KMS-11 (cell line): ENCODE measurements at regions not wholly inside any gene's neighbourhood (a gene's known extent, or its start where the extent isn't known, plus 50 kb on each side); places are given as distances from the start of the nearest gene placed in this dataset.

ENCODE experiments used
- H2AFZ ChIP-seq: fragments of 200-600 bp; sonication (generic); 2 replicates; pipeline ENCODE4 v1.6.1; 2016; ENCODE audit warnings: antibody characterized with exemption, mixed run types, low read depth
- H3K27ac ChIP-seq: fragments of 200-600 bp; sonication (generic); 2 replicates; pipeline ENCODE4 v1.6.1; 2016; ENCODE audit warnings: mild to moderate bottlenecking, mixed run types
- H3K27me3 ChIP-seq: fragments of 200-600 bp; sonication (generic); 2 replicates; pipeline ENCODE4 v1.6.1; 2017; ENCODE audit warnings: mild to moderate bottlenecking, low read depth, mixed run types, moderate library complexity; ENCODE audit not compliant: insufficient read depth
- H3K36me3 ChIP-seq: fragments of 200-600 bp; sonication (generic); 2 replicates; pipeline ENCODE4 v1.6.1; 2017; ENCODE audit warnings: mild to moderate bottlenecking, mixed run types; ENCODE audit not compliant: insufficient read depth
- H3K4me1 ChIP-seq: fragments of 200-600 bp; sonication (generic); 2 replicates; pipeline ENCODE4 v1.6.1; 2016; ENCODE audit warnings: mild to moderate bottlenecking, low read depth, mixed run types; ENCODE audit not compliant: poor library complexity, severe bottlenecking
- H3K4me2 ChIP-seq: fragments of 200-600 bp; sonication (generic); 2 replicates; pipeline ENCODE4 v1.7.0; 2016; ENCODE audit warnings: mild to moderate bottlenecking, mixed run types
- H3K4me3 ChIP-seq: fragments of 200-600 bp; sonication (generic); IDR thresholded peaks from 2 replicates; pipeline ENCODE4 v1.6.1; 2017; ENCODE audit warnings: low read depth, low read length, mixed read lengths; ENCODE audit not compliant: insufficient read depth
- H3K79me2 ChIP-seq: fragments of 200-600 bp; sonication (generic); 2 replicates; pipeline ENCODE4 v1.6.1; 2016; ENCODE audit warnings: low read depth, mixed run types; ENCODE audit not compliant: insufficient read depth
- H3K9ac ChIP-seq: fragments of 200-600 bp; sonication (generic); 2 replicates; pipeline ENCODE4 v1.6.1; 2016; ENCODE audit warnings: mild to moderate bottlenecking, mixed run types
- H4K20me1 ChIP-seq: fragments of 200-600 bp; sonication (generic); 2 replicates; pipeline ENCODE4 v1.6.1; 2016; ENCODE audit warnings: mild to moderate bottlenecking, mixed run types; ENCODE audit not compliant: insufficient read depth
- TF ChIP-seq, protein P1 (sequence below): fragments of 200-600 bp; sonication (generic); conservative IDR thresholded peaks from 2 replicates; pipeline ENCODE4 v1.6.1; 2017; ENCODE audit warnings: low read depth, mild to moderate bottlenecking, antibody characterized with exemption, low read length, moderate library complexity, mixed read lengths

DNA sequence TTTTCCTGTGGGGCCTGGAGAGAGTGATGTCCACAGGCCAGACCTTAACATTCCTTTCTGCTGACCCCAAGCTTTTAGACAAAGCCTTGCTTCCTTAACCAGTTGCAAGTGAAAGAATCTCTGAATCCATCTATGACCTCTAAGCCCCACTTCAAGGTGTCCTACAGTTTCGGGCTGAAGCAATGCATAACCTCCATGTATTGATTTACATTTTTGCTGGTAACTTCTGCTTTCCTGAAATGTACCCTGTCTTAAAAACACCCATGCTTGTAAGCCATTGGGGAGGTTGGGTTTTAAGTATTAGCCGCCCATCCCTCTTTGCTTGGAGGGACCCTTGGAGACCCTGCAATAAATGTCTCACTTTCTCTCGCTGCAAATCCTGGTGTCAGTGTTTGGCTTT lies 190.6 kb downstream of the VRK1 start:
- Histone ChIP-seq H3K79me2 (no peaks in the 10 kb centered on the region), H3K27me3 (no peaks in the 10 kb centered on the region), H3K36me3 (no peaks in the 10 kb centered on the region), H3K4me1 (no peaks in the 10 kb centered on the region), H4K20me1 (no peaks in the 10 kb centered on the region), H3K9ac (no peak overlapping the region), H3K4me3 (no peak overlapping the region), H2AFZ (no peak overlapping the region), H3K4me2 (no peak overlapping the region), H3K27ac (no peak overlapping the region)
- TF ChIP-seq, protein P1, sequence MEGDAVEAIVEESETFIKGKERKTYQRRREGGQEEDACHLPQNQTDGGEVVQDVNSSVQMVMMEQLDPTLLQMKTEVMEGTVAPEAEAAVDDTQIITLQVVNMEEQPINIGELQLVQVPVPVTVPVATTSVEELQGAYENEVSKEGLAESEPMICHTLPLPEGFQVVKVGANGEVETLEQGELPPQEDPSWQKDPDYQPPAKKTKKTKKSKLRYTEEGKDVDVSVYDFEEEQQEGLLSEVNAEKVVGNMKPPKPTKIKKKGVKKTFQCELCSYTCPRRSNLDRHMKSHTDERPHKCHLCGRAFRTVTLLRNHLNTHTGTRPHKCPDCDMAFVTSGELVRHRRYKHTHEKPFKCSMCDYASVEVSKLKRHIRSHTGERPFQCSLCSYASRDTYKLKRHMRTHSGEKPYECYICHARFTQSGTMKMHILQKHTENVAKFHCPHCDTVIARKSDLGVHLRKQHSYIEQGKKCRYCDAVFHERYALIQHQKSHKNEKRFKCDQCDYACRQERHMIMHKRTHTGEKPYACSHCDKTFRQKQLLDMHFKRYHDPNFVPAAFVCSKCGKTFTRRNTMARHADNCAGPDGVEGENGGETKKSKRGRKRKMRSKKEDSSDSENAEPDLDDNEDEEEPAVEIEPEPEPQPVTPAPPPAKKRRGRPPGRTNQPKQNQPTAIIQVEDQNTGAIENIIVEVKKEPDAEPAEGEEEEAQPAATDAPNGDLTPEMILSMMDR = no peak

DNA sequence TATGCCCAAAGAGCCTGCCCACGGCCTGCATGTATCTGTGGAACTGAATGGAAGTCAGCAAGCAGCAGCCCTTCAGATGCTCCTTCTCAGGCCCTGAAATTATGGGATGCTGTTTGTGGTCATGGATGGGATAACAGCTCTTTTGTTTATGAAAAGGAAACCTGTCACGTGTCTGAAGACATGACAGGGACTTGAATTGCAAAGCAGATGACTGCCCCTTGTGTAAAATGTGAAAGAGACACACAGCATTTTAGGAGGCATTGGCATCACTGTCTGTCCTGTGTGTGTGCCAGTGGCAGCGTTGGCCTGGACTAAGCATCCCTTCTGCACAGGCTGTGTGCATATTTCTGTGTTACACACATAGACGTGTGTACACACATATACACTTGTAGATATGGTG lies 192.1 kb downstream of the VRK1 start:
- H3K27me3 ChIP-seq = no peaks in the 10 kb centered on the region
- no peak overlapping the region for H3K27ac ChIP-seq
- H3K4me3 ChIP-seq = no peak overlapping the region
- no peak overlapping the region for H3K4me2 ChIP-seq
- no peaks in the 10 kb centered on the region for H3K4me1 ChIP-seq
- no peak overlapping the region for H2AFZ ChIP-seq
- no peaks in the 10 kb centered on the region for H4K20me1 ChIP-seq
- no peak overlapping the region for H3K9ac ChIP-seq
- TF ChIP-seq, protein P1 = no peak
- no peaks in the 10 kb centered on the region for H3K36me3 ChIP-seq
- H3K79me2 ChIP-seq = no peaks in the 10 kb centered on the region

DNA sequence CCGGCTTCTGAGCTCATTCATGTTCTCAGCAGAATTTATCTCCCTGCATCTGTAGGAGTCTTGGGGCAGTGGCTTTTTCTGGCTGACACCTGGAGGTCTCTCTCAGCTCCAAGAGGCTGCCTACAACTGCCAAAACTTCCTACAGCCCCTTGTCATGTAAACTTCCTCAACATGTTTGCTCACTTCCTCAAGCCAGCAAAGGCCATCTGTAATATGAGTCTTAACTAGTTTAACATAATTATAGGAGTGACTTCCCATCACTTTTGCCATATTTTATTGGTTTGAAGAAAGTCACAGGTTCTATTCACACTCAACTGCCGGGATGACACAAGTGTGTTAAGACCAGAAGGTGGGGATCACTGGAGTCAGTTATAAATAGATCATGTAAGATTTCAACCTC lies 194.0 kb downstream of the VRK1 start:
- Histone ChIP-seq H3K27me3 (no peaks in the 10 kb centered on the region), H3K4me2 (no peak overlapping the region), H3K9ac (no peak overlapping the region), H3K79me2 (no peaks in the 10 kb centered on the region), H4K20me1 (no peaks in the 10 kb centered on the region), H2AFZ (no peak overlapping the region), H3K4me1 (no peaks in the 10 kb centered on the region), H3K4me3 (no peak overlapping the region), H3K27ac (no peak overlapping the region), H3K36me3 (no peaks in the 10 kb centered on the region)
- TF ChIP-seq, protein P1 = no peak

DNA sequence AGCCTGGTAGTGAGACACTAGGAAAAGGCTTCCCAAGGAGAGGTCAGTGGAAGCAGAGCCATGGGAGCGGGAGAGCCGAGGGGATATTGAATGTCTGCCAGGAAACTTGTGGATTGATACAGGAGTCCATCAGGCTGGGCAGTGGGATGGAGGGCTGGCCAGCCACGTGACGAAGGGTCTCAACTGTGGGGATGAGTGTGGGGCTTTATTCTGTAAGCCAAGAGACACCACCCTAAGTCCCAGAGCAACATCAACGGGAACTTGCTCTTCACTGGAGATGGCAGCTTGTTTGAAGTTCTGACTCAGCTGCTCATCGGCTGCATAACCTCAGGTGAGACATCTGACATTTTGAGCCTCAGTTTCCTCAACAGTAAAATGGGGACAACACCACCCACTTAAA lies 197.8 kb downstream of the VRK1 start:
- Histone ChIP-seq H3K4me2 (no peak overlapping the region), H3K9ac (no peak overlapping the region), H3K79me2 (no peaks in the 10 kb centered on the region), H3K27ac (no peak overlapping the region), H2AFZ (no peak overlapping the region), H4K20me1 (no peaks in the 10 kb centered on the region), H3K4me3 (no peak overlapping the region), H3K27me3 (no peaks in the 10 kb centered on the region), H3K36me3 (no peaks in the 10 kb centered on the region), H3K4me1 (no peaks in the 10 kb centered on the region)
- TF ChIP-seq, protein P1 = no peak

DNA sequence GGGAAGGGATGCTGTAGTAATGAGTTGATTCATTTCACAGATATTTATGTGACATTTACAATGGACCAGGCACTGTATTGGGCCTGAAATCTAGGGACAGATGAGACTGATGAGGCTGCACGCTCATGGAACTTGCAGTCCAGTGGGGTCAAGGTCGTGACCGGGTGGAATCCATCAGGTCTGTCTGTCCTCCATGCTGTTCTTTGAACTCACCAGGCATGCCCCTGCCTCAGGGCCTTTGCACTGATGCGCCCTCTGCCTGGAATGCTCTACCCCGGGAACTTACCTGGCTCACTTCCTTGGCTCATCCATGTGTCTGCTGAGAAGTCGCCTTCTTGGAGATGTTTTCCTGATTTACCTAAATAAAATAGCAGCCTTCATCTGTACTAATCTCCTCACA lies 200.1 kb downstream of the VRK1 start:
- Histone ChIP-seq H3K79me2 (no peaks in the 10 kb centered on the region), H3K4me2 (no peak overlapping the region), H2AFZ (no peak overlapping the region), H3K27me3 (no peaks in the 10 kb centered on the region), H3K27ac (no peak overlapping the region), H3K4me3 (no peak overlapping the region), H3K4me1 (no peaks in the 10 kb centered on the region), H4K20me1 (no peaks in the 10 kb centered on the region), H3K36me3 (no peaks in the 10 kb centered on the region), H3K9ac (no peak overlapping the region)
- TF ChIP-seq, protein P1 = no peak
